CD4-positive, alpha-beta T cell (primary cell): ENCODE measurements at regions not wholly inside any gene's neighbourhood (a gene's known extent, or its start where the extent isn't known, plus 50 kb on each side); places are given as distances from the start of the nearest gene placed in this dataset.

Experiments
- ATAC-seq: fragments of 200-7000 bp; cut with Tn5 transposase; one replicate; pipeline ENCODE4 v1.10.0; 2022; ENCODE audit warnings: mild to moderate bottlenecking; ENCODE audit not compliant: poor library complexity
- CTCF ChIA-PET: fragments of 350-600 bp; sonication (Branson Sonifier 250); formaldehyde crosslinking; loops from one replicate; lab custom pipeline; 2021; ENCODE audit warnings: antibody characterized with exemption, inconsistent platforms; lab: Charles Lee
- POLR2A ChIA-PET: fragments of 350-600 bp; sonication (Branson Sonifier 250); formaldehyde crosslinking; loops from one replicate; lab custom pipeline; 2021; ENCODE audit warnings: antibody characterized with exemption, inconsistent platforms; lab: Charles Lee
- DNase-seq, 14 experiments: peaks; one replicate each; pipeline ENCODE4 v3.0.0-alpha.2; 2013 to 2020; ENCODE audit warnings: mixed read lengths in 2 of 14
- H3K27ac ChIP-seq, 2 donors: one replicate each; pipeline versions ENCODE4 v1.5.1 to v1.7.0; 2013; ENCODE audit warnings: low read length in 2 of 2, low read depth in 1 of 2, mild to moderate bottlenecking in 1 of 2
- H3K27me3 ChIP-seq, 2 experiments: 1 replicate in 1 of 2; 2 replicates in 1 of 2; pipeline versions ENCODE4 v1.6.1 to v1.7.0; 2013; ENCODE audit warnings: low read length in 2 of 2, control low read depth in 1 of 2, mild to moderate bottlenecking in 1 of 2, moderate library complexity in 1 of 2; ENCODE audit not compliant: insufficient read depth in 2 of 2, control insufficient read depth in 1 of 2
- H3K36me3 ChIP-seq: one replicate; pipeline ENCODE4 v1.6.1; 2013; ENCODE audit warnings: low read length, control low read depth; ENCODE audit not compliant: insufficient read depth
- H3K4me1 ChIP-seq: one replicate; pipeline ENCODE4 v1.6.1; 2013; ENCODE audit warnings: low read length, control low read depth; ENCODE audit not compliant: insufficient read depth
- H3K4me3 ChIP-seq: one replicate; pipeline ENCODE4 v1.5.1; 2013; ENCODE audit warnings: mild to moderate bottlenecking, low read length, moderate library complexity
- H3K9me3 ChIP-seq, 2 experiments: 1 replicate in 1 of 2; 2 replicates in 1 of 2; pipeline versions ENCODE4 v1.6.1 to v1.7.0; 2013; ENCODE audit warnings: low read length in 2 of 2, mild to moderate bottlenecking in 2 of 2, control low read depth in 1 of 2, moderate library complexity in 1 of 2; ENCODE audit not compliant: control insufficient read depth in 1 of 2, insufficient read depth in 1 of 2
- H3K27ac Mint-ChIP-seq: one replicate; pipeline ENCODE4 v1.8.0; 2020; ENCODE audit warnings: mixed read lengths
- H3K27me3 Mint-ChIP-seq: one replicate; pipeline ENCODE4 v1.8.0; 2021; ENCODE audit warnings: mixed read lengths
- H3K36me3 Mint-ChIP-seq: one replicate; pipeline ENCODE4 v1.8.0; 2021; ENCODE audit warnings: low read depth, mixed read lengths
- H3K4me1 Mint-ChIP-seq: one replicate; pipeline ENCODE4 v1.8.0; 2021; ENCODE audit warnings: low read depth, mixed read lengths
- H3K4me3 Mint-ChIP-seq: one replicate; pipeline ENCODE4 v1.8.0; 2020; ENCODE audit warnings: mild to moderate bottlenecking, mixed read lengths
- H3K9me3 Mint-ChIP-seq: one replicate; pipeline ENCODE4 v1.8.0; 2020; ENCODE audit warnings: mixed read lengths
- intact Hi-C, 2 experiments: fragments of 100-400 bp; cut with DNase I in 1 of 2; cut with micrococcal nuclease in 1 of 2; formaldehyde crosslinking; loops; one replicate each; pipeline versions ENCODE4 v1.15.1 to v1.9.0; 2023 to 2025; cut with DNase I, micrococcal nuclease
- TF ChIP-seq, protein P1 (sequence below): fragments of 200-600 bp; IDR thresholded peaks from one replicate; pipeline ENCODE4 v1.8.0; 2022; ENCODE audit warnings: antibody characterized with exemption, mild to moderate bottlenecking

DNA sequence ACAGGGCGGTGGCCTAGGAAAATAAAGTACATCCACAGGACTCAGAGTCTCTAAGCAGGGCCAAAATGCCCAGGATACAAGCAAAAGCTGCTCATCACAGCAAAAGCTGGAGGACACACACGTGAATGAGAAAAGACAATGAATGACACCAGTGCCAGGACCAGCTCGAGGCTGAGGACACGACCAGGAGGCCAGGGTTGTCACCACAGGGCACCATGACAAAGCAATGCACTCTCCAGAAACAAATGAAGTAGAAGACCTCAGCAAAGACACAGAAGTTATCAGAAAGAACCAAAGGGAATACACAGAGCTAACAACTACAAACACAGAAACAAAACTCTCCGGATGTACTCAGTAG, 92.1 kb downstream of the FOXL3 start:
- Histone ChIP-seq H3K4me1 (peaks cover 34% of the 10 kb centered on the region), H3K27me3 (no peaks in the 10 kb centered on the region), H3K9me3 (peaks cover 7 to 14% of the 10 kb centered on the region in 2 experiments), H3K36me3 (no peaks in the 10 kb centered on the region), H3K27ac (peak overlapping the region in 1 of 2 donors; percentile 24), H3K4me3 (no peak overlapping the region)
- CTCF ChIA-PET: interaction anchor here (0.7 kb wide), 1 partner anchor 50 kb away, joined by 4 read pairs; no protein-coding TSS in a partner anchor
- Mint-ChIP-seq H3K27me3 (no peaks in the 10 kb centered on the region), H3K4me1 (peaks cover 30% of the 10 kb centered on the region), H3K4me3 (peak overlapping the region; percentile 9), H3K9me3 (peaks cover 9% of the 10 kb centered on the region), H3K27ac (peak overlapping the region; percentile 25), H3K36me3 (no peaks in the 10 kb centered on the region)
- POLR2A ChIA-PET: interaction anchor here (0.8 to 2.4 kb wide), 2 partner anchors 19 to 287 kb away, joined by 3 to 16 read pairs; no protein-coding TSS in a partner anchor
- TF ChIP-seq, protein P1, sequence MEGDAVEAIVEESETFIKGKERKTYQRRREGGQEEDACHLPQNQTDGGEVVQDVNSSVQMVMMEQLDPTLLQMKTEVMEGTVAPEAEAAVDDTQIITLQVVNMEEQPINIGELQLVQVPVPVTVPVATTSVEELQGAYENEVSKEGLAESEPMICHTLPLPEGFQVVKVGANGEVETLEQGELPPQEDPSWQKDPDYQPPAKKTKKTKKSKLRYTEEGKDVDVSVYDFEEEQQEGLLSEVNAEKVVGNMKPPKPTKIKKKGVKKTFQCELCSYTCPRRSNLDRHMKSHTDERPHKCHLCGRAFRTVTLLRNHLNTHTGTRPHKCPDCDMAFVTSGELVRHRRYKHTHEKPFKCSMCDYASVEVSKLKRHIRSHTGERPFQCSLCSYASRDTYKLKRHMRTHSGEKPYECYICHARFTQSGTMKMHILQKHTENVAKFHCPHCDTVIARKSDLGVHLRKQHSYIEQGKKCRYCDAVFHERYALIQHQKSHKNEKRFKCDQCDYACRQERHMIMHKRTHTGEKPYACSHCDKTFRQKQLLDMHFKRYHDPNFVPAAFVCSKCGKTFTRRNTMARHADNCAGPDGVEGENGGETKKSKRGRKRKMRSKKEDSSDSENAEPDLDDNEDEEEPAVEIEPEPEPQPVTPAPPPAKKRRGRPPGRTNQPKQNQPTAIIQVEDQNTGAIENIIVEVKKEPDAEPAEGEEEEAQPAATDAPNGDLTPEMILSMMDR: no peak
- intact Hi-C loops: loop anchor here in 1 of 2 experiments (2.0 kb wide), 1 partner anchor 19 kb away; no protein-coding TSS in a partner anchor
- DNase-seq (no peak), ATAC-seq (no peak)

DNA sequence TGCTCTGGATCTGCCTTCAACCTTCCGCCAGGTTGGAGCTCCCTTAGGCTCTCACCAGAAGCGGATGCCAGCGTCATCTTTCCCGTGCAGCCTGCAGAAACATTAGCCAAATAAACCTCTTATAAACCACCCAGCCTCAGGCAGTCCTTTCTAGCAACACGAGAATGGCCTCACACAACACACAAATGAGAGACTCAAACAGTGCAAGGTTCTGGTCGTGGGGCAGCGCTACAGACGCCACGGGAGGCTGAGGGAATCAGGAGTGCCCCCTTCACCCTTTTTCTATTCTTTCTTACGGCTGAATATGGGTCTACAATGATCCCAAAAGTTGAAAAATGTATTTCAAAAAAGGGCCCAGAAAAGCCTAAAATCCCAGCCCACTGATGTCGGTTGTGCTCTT, 96.4 kb downstream of the FOXL3 start:
- Histone ChIP-seq H3K4me3 (no peak overlapping the region), H3K36me3 (no peaks in the 10 kb centered on the region), H3K27ac (no peak overlapping the region), H3K9me3 (peaks cover 14 to 29% of the 10 kb centered on the region in 2 experiments), H3K4me1 (peaks cover 11% of the 10 kb centered on the region), H3K27me3 (no peaks in the 10 kb centered on the region)
- CTCF ChIA-PET: no interaction called here
- H3K27me3 Mint-ChIP-seq: no peaks in the 10 kb centered on the region
- intact Hi-C loops: no loop called here
- H3K9me3 Mint-ChIP-seq: peaks cover 9% of the 10 kb centered on the region
- H3K36me3 Mint-ChIP-seq: no peaks in the 10 kb centered on the region
- peaks cover 20% of the 10 kb centered on the region for H3K4me1 Mint-ChIP-seq
- H3K27ac Mint-ChIP-seq: no peak overlapping the region
- no peak overlapping the region for H3K4me3 Mint-ChIP-seq
- POLR2A ChIA-PET: no interaction called here
- DNase-seq (no peak), ATAC-seq (no peak)
- TF ChIP-seq, protein P1: no peak

DNA sequence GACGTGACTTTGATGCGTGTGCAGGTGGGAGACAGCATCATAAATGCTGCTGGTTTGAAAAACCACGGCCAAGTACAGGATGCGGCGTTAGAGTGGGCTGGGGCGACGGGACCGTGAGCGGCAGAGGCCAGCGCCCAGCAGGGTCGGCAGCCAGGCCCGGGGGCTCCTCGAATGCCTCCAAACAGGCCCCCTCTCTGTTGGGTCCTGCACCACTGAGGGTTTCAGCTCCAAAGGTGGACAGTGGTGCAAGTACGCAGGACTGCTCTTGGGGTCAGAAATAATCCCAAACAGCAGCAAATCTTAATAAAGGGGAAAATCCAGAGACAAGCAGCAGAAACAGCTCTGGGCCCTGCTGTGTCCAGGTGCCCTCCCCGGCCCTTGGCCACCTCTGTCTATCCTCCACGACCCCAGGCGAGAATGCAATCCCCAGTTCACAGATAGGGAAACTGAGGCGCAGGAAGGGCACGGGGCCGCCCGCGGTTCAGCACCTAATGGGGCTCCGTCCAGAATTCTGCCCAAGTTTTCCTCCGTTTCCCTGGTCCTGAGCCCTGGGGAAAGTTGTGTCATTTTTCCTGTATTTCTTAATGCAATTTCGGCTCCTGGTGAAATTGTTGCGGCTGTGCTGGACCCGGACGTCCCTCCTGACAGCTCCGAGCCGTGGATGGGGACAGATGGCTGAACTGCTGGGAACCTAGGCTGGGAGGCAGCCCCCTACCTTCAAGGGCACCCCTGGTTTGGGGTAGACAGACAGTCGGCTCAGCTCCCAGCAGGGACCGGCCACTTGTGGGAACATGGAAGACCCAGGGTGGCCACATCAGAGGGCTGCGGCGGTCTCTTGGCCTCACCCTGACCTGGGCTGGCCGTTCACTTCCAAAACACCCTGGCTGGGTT, 97.4 kb downstream of the FOXL3 start:
- TF ChIP-seq, protein P1: no peak
- no peaks in the 10 kb centered on the region for H3K36me3 Mint-ChIP-seq
- Histone ChIP-seq H3K4me3 (no peak overlapping the region), H3K27ac (no peak overlapping the region), H3K9me3 (peaks cover 14 to 38% of the 10 kb centered on the region in 2 experiments), H3K27me3 (no peaks in the 10 kb centered on the region), H3K4me1 (peaks cover 1% of the 10 kb centered on the region), H3K36me3 (no peaks in the 10 kb centered on the region)
- H3K27ac Mint-ChIP-seq: no peak overlapping the region
- ChIA-PET POLR2A (no interaction called here), CTCF (no interaction called here)
- H3K9me3 Mint-ChIP-seq: peaks cover 9% of the 10 kb centered on the region
- intact Hi-C loops: no loop called here
- H3K27me3 Mint-ChIP-seq: no peaks in the 10 kb centered on the region
- DNase-seq (peak in 2 of 14 experiments; percentile 9 to 16), ATAC-seq (no peak)
- no peak overlapping the region for H3K4me3 Mint-ChIP-seq
- peaks cover 10% of the 10 kb centered on the region for H3K4me1 Mint-ChIP-seq
